Natural killer cell (primary cell): ENCODE measurements at regions not wholly inside any gene's neighbourhood (a gene's known extent, or its start where the extent isn't known, plus 50 kb on each side); places are given as distances from the start of the nearest gene placed in this dataset.

ENCODE experiments used
- ATAC-seq, 3 donors: fragments of 150-1000 bp in 2 of 3; fragments of 200-7000 bp in 1 of 3; cut with Tn5 transposase; 1 replicate in 1 of 3; 2 replicates in 2 of 3; pipeline ENCODE4 v1.10.0; 2021; ENCODE audit warnings: mild to moderate bottlenecking in 2 of 3, moderate library complexity in 2 of 3
- DNase-seq, 2 donors: peaks; one replicate each; pipeline versions ENCODE4 v3.0.0 to v3.0.0-alpha.2; 2013 to 2021; ENCODE audit warnings: mixed read lengths in 1 of 2
- H3K27ac ChIP-seq: one replicate; pipeline ENCODE4 v1.5.1; 2013; ENCODE audit warnings: mild to moderate bottlenecking, low read length
- H3K27me3 ChIP-seq: one replicate; pipeline ENCODE4 v1.6.1; 2013; ENCODE audit warnings: low read length; ENCODE audit not compliant: control insufficient read depth, insufficient read depth
- H3K36me3 ChIP-seq: one replicate; pipeline ENCODE4 v1.6.1; 2013; ENCODE audit warnings: low read length; ENCODE audit not compliant: control insufficient read depth, insufficient read depth
- H3K4me1 ChIP-seq: one replicate; pipeline ENCODE4 v1.6.1; 2013; ENCODE audit warnings: low read length; ENCODE audit not compliant: control insufficient read depth, insufficient read depth
- H3K4me3 ChIP-seq: one replicate; pipeline ENCODE4 v1.5.1; 2013; ENCODE audit warnings: low read length
- H3K9me3 ChIP-seq: one replicate; pipeline ENCODE4 v1.6.1; 2013; ENCODE audit warnings: low read length; ENCODE audit not compliant: control insufficient read depth, insufficient read depth
- H3K27ac Mint-ChIP-seq, 2 donors: one replicate each; pipeline ENCODE4 v1.8.0; 2022; ENCODE audit warnings: mild to moderate bottlenecking in 2 of 2, mixed read lengths in 2 of 2, moderate library complexity in 1 of 2
- H3K27me3 Mint-ChIP-seq, 2 donors: one replicate each; pipeline ENCODE4 v1.8.0; 2022; ENCODE audit warnings: low read depth in 2 of 2, mixed read lengths in 2 of 2
- H3K36me3 Mint-ChIP-seq: one replicate; pipeline ENCODE4 v1.8.0; 2022; ENCODE audit warnings: mixed read lengths
- H3K4me1 Mint-ChIP-seq, 2 donors: one replicate each; pipeline ENCODE4 v1.8.0; 2022; ENCODE audit warnings: mixed read lengths in 2 of 2
- H3K4me3 Mint-ChIP-seq: one replicate; pipeline ENCODE4 v1.8.0; 2022; ENCODE audit warnings: mild to moderate bottlenecking, moderate library complexity, mixed read lengths
- H3K9me3 Mint-ChIP-seq, 2 donors: one replicate each; pipeline ENCODE4 v1.8.0; 2022; ENCODE audit warnings: mixed read lengths in 2 of 2
- WGBS: methylation state at CpG from one replicate; pipeline ENCODE4 v1.1.7; 2013; ENCODE audit warnings: missing lambda C conversion rate; ENCODE audit not compliant: insufficient coverage; 5-methylcytosine and 5-hydroxymethylcytosine counted together
- intact Hi-C: fragments of 100-400 bp; cut with micrococcal nuclease; formaldehyde crosslinking; loops from one replicate; pipeline ENCODE4 v1.14.2; 2022
- TF ChIP-seq, protein P1 (sequence below): fragments of 200-600 bp; IDR thresholded peaks from one replicate; pipeline ENCODE4 v1.8.0; 2022; ENCODE audit warnings: antibody characterized with exemption

DNA sequence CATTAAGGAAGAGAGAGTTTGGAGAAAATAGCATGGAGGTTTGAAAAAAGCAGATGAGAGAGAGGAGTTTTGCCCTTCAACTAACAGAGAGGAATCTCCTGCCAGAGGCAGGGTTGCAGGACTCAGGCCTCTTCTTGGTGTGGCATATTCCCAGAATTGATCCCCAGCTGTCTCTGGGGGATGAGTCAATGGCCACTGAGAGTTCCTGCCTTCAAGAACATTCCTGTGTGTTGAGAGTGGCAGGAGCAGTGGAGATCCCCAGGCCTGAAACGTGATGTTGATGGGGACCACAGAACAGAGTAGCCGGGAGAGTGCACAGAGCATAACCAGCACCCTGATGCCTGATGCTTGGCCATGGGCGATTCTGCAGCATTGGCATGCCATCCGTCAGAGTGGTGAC, 348.4 kb upstream of the THBS1 start:
- no peak overlapping the region for H3K4me3 ChIP-seq
- no peak for ATAC-seq
- H3K27me3 ChIP-seq, result no peaks in the 10 kb centered on the region
- Mint-ChIP-seq H3K27me3 (peaks cover 3 to 7% of the 10 kb centered on the region in 2 donors), H3K36me3 (no peaks in the 10 kb centered on the region), H3K4me3 (no peak overlapping the region), H3K27ac (no peak overlapping the region), H3K9me3 (no peaks in the 10 kb centered on the region), H3K4me1 (no peaks in the 10 kb centered on the region)
- no peak for DNase-seq
- H3K36me3 ChIP-seq, result no peaks in the 10 kb centered on the region
- no peaks in the 10 kb centered on the region for H3K4me1 ChIP-seq
- TF ChIP-seq, protein P1, sequence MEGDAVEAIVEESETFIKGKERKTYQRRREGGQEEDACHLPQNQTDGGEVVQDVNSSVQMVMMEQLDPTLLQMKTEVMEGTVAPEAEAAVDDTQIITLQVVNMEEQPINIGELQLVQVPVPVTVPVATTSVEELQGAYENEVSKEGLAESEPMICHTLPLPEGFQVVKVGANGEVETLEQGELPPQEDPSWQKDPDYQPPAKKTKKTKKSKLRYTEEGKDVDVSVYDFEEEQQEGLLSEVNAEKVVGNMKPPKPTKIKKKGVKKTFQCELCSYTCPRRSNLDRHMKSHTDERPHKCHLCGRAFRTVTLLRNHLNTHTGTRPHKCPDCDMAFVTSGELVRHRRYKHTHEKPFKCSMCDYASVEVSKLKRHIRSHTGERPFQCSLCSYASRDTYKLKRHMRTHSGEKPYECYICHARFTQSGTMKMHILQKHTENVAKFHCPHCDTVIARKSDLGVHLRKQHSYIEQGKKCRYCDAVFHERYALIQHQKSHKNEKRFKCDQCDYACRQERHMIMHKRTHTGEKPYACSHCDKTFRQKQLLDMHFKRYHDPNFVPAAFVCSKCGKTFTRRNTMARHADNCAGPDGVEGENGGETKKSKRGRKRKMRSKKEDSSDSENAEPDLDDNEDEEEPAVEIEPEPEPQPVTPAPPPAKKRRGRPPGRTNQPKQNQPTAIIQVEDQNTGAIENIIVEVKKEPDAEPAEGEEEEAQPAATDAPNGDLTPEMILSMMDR, result no peak
- H3K27ac ChIP-seq, result no peak overlapping the region
- WGBS, result 91% methylated on average over 4 of the region's 4 CpGs
- no peaks in the 10 kb centered on the region for H3K9me3 ChIP-seq
- intact Hi-C loops, result no loop called here

DNA sequence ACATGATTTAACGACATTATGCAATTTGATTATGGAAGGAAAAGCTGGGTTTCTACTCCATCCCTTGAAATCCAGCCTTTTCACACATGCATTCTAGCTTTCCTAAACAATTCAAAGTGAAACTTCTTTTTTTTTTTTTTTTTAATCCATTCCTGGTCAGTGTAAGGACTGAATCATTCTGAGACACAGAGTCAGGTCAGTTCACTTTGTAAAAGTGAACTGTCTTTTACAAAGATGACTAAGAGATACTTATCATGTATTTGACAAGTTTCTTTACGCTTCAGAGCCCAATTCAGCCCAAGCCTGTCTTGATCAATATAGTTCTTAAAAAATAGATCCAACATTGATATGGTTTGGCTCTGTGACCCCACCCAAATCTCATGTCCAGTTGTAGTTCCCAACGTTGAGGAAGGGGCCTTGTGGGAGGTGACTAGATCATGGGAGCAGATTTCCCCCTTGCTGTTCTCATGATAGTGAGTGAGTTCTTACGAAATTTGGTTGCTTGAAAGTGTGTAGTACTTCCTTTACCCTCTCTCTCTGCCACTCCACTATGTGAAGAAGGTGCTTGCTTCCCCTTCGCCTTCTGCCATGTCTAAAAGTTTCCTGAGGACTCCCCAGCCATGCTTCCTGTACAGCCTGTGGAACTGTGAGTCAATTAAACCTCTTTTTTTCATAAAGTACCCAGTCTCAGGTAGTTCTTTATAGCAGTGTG, 345.6 kb upstream of the THBS1 start:
- H3K4me1 ChIP-seq, result no peaks in the 10 kb centered on the region
- Mint-ChIP-seq H3K9me3 (no peaks in the 10 kb centered on the region), H3K4me3 (no peak overlapping the region), H3K36me3 (no peaks in the 10 kb centered on the region), H3K27ac (no peak overlapping the region), H3K27me3 (peaks cover 3 to 7% of the 10 kb centered on the region in 2 donors), H3K4me1 (no peaks in the 10 kb centered on the region)
- H3K27ac ChIP-seq, result no peak overlapping the region
- intact Hi-C loops, result no loop called here
- ATAC-seq, result peak in 1 of 3 donors; percentile 54
- TF ChIP-seq, protein P1, result no peak
- WGBS, result 76% methylated on average over 3 of the region's 5 CpGs
- H3K9me3 ChIP-seq, result no peaks in the 10 kb centered on the region
- H3K36me3 ChIP-seq, result no peaks in the 10 kb centered on the region
- DNase-seq, result no peak
- no peak overlapping the region for H3K4me3 ChIP-seq
- no peaks in the 10 kb centered on the region for H3K27me3 ChIP-seq

DNA sequence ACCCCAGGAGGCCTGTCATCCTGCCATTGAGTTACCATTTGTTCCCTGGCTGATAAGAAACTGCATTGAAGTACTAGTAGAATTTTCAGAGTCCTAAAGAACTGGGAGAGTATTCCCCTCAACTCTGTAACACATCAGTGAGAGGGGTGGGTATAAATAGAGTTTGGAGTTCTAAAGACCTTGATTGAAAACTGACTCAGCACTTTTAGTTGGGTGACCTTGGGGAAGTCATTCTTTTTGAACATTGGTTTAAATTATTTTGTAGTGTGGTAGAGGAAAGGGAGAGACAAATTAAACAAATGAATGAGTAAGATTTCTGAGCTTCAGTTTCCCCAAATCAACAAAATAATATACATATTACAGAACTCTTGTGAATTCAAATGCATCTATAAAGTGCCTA, 344.5 kb upstream of the THBS1 start:
- Histone ChIP-seq H3K9me3 (no peaks in the 10 kb centered on the region), H3K27me3 (no peaks in the 10 kb centered on the region), H3K36me3 (no peaks in the 10 kb centered on the region), H3K27ac (no peak overlapping the region), H3K4me1 (no peaks in the 10 kb centered on the region), H3K4me3 (no peak overlapping the region)
- no peak overlapping the region for H3K27ac Mint-ChIP-seq
- ATAC-seq, result no peak
- no peak for DNase-seq
- TF ChIP-seq, protein P1, result no peak
- intact Hi-C loops, result no loop called here
- H3K27me3 Mint-ChIP-seq, result peaks cover 3 to 7% of the 10 kb centered on the region in 2 donors
- no peaks in the 10 kb centered on the region for H3K36me3 Mint-ChIP-seq
- H3K4me1 Mint-ChIP-seq, result no peaks in the 10 kb centered on the region
- H3K4me3 Mint-ChIP-seq, result no peak overlapping the region
- H3K9me3 Mint-ChIP-seq, result no peaks in the 10 kb centered on the region

DNA sequence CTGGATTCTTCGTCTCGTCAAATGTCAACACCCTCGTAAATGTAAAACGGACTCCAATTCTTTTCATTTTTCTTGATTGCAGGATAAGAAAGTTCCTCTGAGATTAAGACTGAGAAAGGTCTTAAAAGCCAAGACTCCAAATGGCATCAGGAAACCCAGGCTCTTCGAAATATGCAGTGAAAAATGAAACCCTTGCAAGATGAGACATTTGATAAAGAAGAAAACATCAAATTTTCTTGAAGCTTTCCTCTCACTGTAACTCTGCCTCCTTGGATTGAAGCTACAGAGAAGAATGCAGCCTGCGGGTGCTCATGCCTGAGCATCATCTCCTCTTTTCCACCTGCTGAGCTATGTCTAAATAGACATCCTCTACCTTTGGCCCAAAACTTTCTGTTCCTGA, 342.4 kb upstream of the THBS1 start:
- Mint-ChIP-seq H3K36me3 (no peaks in the 10 kb centered on the region), H3K27me3 (peaks cover 6 to 7% of the 10 kb centered on the region in 2 donors), H3K27ac (no peak overlapping the region), H3K4me1 (no peaks in the 10 kb centered on the region), H3K9me3 (no peaks in the 10 kb centered on the region), H3K4me3 (no peak overlapping the region)
- Histone ChIP-seq H3K27me3 (no peaks in the 10 kb centered on the region), H3K4me3 (no peak overlapping the region), H3K27ac (no peak overlapping the region), H3K4me1 (no peaks in the 10 kb centered on the region), H3K9me3 (no peaks in the 10 kb centered on the region), H3K36me3 (no peaks in the 10 kb centered on the region)
- TF ChIP-seq, protein P1, result no peak
- ATAC-seq (no peak), DNase-seq (no peak)
- intact Hi-C loops, result no loop called here
- WGBS, result 94% methylated on average over 6 of the region's 6 CpGs
